NCI-H774 (cell line): ENCODE measurements at regions not wholly inside any gene's neighbourhood (a gene's known extent, or its start where the extent isn't known, plus 50 kb on each side); places are given as distances from the start of the nearest gene placed in this dataset.
"Not testable (repeated sequence)": the region's sequence is repeated elsewhere in the genome, so short reads cannot be mapped to it uniquely, and the experiment has no call there.

Experiments
- DNase-seq: peaks from one replicate; lab custom pipeline; 2025; lab: John Stamatoyannopoulos, UW

GRCh38 chr5:166860426-166860825 is 1431.0 kb upstream of the WWC1 start:
- no peak for DNase-seq

- DNase-seq: no peak
Observed at GRCh38 chr5:166862581-166862980, 1428.9 kb upstream of the WWC1 start.

- no peak for DNase-seq
Observed at GRCh38 chr5:166865206-166865605, 1426.2 kb upstream of the WWC1 start.

DNA sequence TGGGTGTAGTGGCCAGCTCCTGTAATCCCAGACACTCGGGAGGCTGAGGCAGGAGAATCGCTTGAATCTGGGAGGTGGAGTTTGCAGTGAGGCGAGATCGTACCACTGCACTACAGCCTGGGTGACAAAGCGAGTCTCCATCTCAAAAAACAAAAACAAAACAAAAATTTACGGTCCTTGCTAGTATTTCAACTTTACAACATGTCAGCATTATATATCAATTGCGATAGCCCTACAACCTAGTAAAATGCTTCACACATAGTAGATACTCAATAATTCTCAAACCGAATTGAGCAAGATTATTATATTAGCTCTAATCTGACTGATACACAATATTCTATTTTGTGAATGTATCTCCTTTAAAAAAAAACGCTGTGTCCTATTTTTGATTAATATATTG is 1411.0 kb upstream of the WWC1 start:
- DNase-seq: no peak

DNA sequence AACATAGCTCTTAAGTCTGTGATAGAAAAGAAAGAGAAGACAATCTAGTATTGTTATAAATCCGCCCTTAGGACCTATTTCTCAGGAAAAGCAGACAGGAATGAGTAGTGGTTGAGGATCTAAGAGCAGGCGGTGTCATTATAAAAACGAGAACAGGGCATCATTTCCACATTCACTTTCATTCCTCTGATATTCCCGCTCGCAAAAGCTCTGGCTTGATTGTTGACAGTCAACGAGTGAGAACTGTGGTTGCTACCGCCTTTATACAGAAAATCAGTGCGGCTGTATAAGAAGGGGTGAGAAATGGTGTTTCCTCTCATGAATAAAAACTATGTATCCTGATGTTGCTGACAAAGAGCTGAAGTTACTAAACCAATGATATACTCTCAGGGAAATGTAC is 1409.6 kb upstream of the WWC1 start:
- no peak for DNase-seq

- DNase-seq: no peak
Observed at GRCh38 chr5:166883016-166883415, 1408.4 kb upstream of the WWC1 start.

DNA sequence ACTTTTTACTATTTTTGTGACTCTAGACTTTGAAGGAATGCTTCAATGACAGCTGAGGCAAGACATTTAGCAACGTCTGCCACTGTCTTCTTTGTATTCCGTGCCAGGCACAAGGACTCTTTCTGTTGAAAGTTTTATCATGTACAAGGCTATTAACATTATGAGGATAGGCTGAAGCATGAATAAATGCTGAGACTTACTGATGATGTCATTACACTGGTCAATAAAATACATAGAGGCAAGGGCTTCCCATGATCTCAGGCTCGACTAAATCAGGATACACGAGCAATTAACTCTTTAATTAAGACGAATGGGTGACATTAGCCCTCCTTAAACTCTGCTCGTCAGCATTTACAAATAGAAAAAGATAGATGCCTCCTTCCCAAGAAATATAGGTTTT is 1393.3 kb upstream of the WWC1 start:
- no peak for DNase-seq

- DNase-seq: no peak
Observed at GRCh38 chr5:166899343-166899742, 1392.1 kb upstream of the WWC1 start.

- no peak for DNase-seq
Observed at GRCh38 chr5:166904571-166904970, 1386.9 kb upstream of the WWC1 start.

GRCh38 chr5:166906991-166907713 is 1384.3 kb upstream of the WWC1 start:
- DNase-seq: no peak

GRCh38 chr5:166909040-166909439 is 1382.4 kb upstream of the WWC1 start:
- DNase-seq: no peak

- DNase-seq: no peak
Observed at GRCh38 chr5:166909926-166910325, 1381.5 kb upstream of the WWC1 start.

- DNase-seq: no peak
Observed at GRCh38 chr5:166910995-166911394, 1380.5 kb upstream of the WWC1 start.

- no peak for DNase-seq
Observed at GRCh38 chr5:166916021-166916420, 1375.4 kb upstream of the WWC1 start.

- no peak for DNase-seq
Observed at GRCh38 chr5:166926138-166926537, 1365.3 kb upstream of the WWC1 start.

GRCh38 chr5:166926806-166927475 is 1364.5 kb upstream of the WWC1 start:
- not testable (repeated sequence) for DNase-seq

DNA sequence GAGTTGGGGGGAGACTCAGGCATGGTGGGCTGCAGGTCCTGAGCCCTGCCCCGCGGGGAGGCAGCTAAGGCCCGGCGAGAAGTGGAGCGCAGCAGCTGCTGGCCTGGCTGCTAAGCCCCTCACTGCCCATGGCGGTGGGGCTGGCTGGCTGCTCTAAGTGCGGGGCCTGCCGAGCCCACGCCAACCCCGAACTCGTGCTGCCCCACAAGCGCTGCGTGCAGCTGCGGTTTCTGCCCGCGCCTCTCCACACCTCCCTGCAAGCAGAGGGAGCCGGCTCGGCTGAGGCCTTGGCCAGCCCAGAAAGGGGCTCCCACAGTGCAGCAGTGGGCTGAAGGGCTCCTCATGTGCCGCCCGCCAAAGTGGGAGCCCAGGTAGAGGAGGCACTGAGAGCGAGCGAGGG is 1355.1 kb upstream of the WWC1 start:
- DNase-seq: no peak

DNA sequence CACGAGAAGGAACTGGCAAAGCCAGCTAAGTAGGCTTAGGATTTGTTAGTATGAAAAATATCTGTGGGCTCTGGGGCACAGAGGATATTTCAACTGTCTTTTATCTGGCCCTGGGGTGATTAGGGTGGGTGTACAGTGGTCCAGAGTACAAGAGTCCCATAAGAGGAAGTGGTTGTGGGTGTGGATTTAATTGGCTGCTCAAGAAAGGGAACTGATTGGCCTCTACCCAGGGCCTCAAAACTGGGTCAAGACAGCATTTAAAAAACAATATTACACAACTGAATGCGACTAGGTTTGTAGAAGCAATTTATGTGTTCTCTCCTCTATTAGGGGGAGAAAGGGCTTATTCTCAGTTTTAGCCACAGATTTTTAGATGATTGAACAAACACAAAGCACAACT is 1353.4 kb upstream of the WWC1 start:
- no peak for DNase-seq

- no peak for DNase-seq
Observed at GRCh38 chr5:166942948-166943347, 1348.5 kb upstream of the WWC1 start.

- no peak for DNase-seq
Observed at GRCh38 chr5:166947045-166947444, 1344.4 kb upstream of the WWC1 start.

GRCh38 chr5:166948679-166949078 is 1342.8 kb upstream of the WWC1 start:
- no peak for DNase-seq

DNA sequence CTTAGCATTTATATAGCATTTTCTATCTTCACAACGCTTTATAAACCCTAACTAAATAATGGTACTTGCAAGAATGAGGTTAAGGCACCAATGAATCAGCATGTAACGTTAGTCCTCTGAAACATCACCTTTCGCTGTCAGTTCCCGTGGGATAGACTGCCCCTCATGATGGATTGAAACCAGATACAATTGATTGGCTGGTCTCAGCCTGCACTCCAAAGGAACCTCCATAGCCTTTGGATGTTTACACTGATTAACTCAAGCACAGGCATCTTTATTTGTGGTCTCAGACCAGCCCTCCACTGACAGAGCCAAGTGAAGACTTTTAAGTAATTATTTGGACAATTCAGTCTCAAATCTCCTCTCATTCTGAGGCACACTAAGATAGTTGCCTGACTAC is 1339.4 kb upstream of the WWC1 start:
- no peak for DNase-seq

DNA sequence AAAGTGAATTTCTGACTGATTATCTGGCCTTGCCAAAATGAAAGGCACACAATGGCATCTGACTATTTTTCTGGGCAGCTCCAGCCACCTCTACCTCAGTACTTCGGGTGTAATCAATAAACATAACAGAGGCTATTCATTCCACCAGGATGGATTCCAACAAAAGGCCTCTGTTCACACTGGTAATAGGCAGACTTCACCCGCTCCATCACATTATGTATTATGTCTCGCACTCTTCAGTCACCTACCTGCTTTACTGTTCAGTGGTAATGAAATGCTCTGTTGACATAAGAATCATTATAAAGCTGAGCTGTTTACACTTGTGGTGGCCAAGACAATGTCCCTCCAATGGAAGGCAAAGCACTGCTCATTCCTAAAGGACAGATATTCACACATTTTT is 1333.7 kb upstream of the WWC1 start:
- peak; percentile 74 for DNase-seq

DNA sequence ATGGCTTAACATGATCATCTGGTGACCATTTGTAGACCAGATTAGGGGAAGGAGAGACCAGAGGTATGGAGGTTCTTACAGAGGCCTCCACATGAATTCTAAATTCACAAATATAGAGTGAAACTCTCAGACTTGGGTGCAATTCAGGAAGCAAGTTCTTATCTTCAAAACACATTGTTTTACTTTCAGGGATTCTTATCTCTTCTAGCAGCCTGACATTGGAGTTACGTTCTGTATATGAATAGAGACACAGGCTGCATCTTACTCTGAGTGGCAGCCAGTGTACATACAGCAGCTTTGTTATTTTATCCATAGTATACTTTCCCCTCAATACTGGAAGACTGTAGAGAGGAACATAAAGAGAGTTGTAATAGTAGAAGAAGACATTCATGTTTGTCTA is 1331.7 kb upstream of the WWC1 start:
- DNase-seq: no peak
